Caco-2 (cell line): ENCODE measurements at regions not wholly inside any gene's neighbourhood (a gene's known extent, or its start where the extent isn't known, plus 50 kb on each side); places are given as distances from the start of the nearest gene placed in this dataset.

ENCODE experiments used
- BruUV-seq: library from RNA; stranded (reverse); fragments of 400-500 nt; replicated peaks from 2 replicates; lab custom pipeline; 2021; lab: Mats Ljungman, UMichigan
- CTCF ChIA-PET: fragments of 300-600 bp; sonication (Branson Sonifier 250); formaldehyde crosslinking; loops from one replicate; lab custom pipeline; 2022; ENCODE audit warnings: antibody characterized with exemption; lab: Charles Lee
- POLR2A ChIA-PET: fragments of 300-600 bp; sonication (Branson Sonifier 250); formaldehyde crosslinking; loops from one replicate; lab custom pipeline; 2022; ENCODE audit warnings: antibody characterized with exemption; lab: Charles Lee
- DNase-seq, 2 experiments: peaks; one replicate each; pipeline versions ENCODE4 v3.0.0 to v3.0.0-alpha.2; 2020 to 2022
- H3K27me3 ChIP-seq: replicated peaks from 2 replicates; pipeline ENCODE4 v1.6.0; 2011; ENCODE audit warnings: low read length; ENCODE audit not compliant: control insufficient read depth, insufficient read depth
- H3K36me3 ChIP-seq: 2 replicates; pipeline ENCODE4 v1.5.1; 2011; ENCODE audit warnings: low read length; ENCODE audit not compliant: control insufficient read depth, insufficient read depth
- H3K4me1 ChIP-seq: fragments of 250-450 bp; sonication (Bioruptor Pico); 2 replicates; pipeline ENCODE4 v1.5.1; 2020; ENCODE audit warnings: mild to moderate bottlenecking
- H3K4me3 ChIP-seq: 2 replicates; pipeline ENCODE4 v1.5.1; 2011; ENCODE audit warnings: low read depth, mild to moderate bottlenecking, control low read depth, low read length
- H3K9me3 ChIP-seq: fragments of 250-450 bp; sonication (Bioruptor Pico); 2 replicates; pipeline ENCODE4 v1.5.1; 2020; ENCODE audit warnings: mild to moderate bottlenecking, moderate library complexity
- H3K27ac Mint-ChIP-seq: one replicate; pipeline ENCODE4 v1.8.0; 2022; ENCODE audit warnings: mixed read lengths; ENCODE audit not compliant: unreplicated experiment
- H3K27me3 Mint-ChIP-seq: one replicate; pipeline ENCODE4 v1.8.0; 2022; ENCODE audit warnings: mixed read lengths; ENCODE audit not compliant: insufficient read depth, unreplicated experiment
- H3K36me3 Mint-ChIP-seq: one replicate; pipeline ENCODE4 v1.8.0; 2022; ENCODE audit warnings: mild to moderate bottlenecking, mixed read lengths; ENCODE audit not compliant: insufficient read depth, unreplicated experiment
- H3K4me1 Mint-ChIP-seq: one replicate; pipeline ENCODE4 v1.8.0; 2022; ENCODE audit warnings: low read depth, mixed read lengths; ENCODE audit not compliant: unreplicated experiment
- H3K4me3 Mint-ChIP-seq: one replicate; pipeline ENCODE4 v1.8.0; 2022; ENCODE audit warnings: mild to moderate bottlenecking, moderate library complexity, mixed read lengths; ENCODE audit not compliant: unreplicated experiment
- H3K9me3 Mint-ChIP-seq: one replicate; pipeline ENCODE4 v1.8.0; 2022; ENCODE audit warnings: mixed read lengths; ENCODE audit not compliant: unreplicated experiment
- CTCF ChIP-seq, 2 experiments: fragments of 200-600 bp in 1 of 2; IDR thresholded peaks; 1 replicate in 1 of 2; 2 replicates in 1 of 2; pipeline versions ENCODE4 v1.5.1 to v1.8.0; 2011 to 2022; ENCODE audit warnings: antibody characterized with exemption in 1 of 2, control low read depth in 1 of 2, inconsistent platforms in 1 of 2, low read depth in 1 of 2, low read length in 1 of 2, mild to moderate bottlenecking in 1 of 2, moderate library complexity in 1 of 2; ENCODE audit not compliant: insufficient read depth in 1 of 2, severe bottlenecking in 1 of 2, unreplicated experiment in 1 of 2
- intact Hi-C: fragments of 100-400 bp; cut with micrococcal nuclease; formaldehyde crosslinking; loops from one replicate; pipeline ENCODE4 v1.10.0; 2022; ENCODE audit not compliant: unreplicated experiment

DNA sequence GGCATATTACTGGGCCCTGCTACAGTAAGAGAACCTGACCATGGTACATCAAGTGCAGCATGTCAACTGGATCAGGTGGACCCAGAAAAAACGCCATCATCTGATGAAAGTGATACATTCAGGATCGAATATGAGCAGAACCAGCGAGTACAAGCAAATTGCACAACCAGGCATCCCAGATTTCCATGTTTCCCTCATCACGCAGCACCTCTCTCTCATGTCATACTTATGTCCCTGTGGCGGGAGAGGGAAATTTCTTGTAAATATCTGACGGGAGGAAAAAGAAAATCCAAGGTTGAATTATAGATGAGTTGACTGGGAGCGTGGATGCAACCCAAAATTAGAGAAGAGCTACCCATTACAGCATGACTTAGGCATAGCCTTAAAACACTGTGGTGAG lies 608.5 kb upstream of the FAT1 start:
- H3K27me3 ChIP-seq = no peaks in the 10 kb centered on the region
- no peaks in the 10 kb centered on the region for H3K4me1 ChIP-seq
- no TSS peak for BruUV-seq
- intact Hi-C loops = no loop called here
- CTCF ChIA-PET = no interaction called here
- no peaks in the 10 kb centered on the region for H3K9me3 ChIP-seq
- Mint-ChIP-seq H3K4me1 (no peaks in the 10 kb centered on the region), H3K27ac (no peak overlapping the region), H3K36me3 (no peaks in the 10 kb centered on the region), H3K27me3 (peaks cover 3% of the 10 kb centered on the region), H3K4me3 (no peak overlapping the region), H3K9me3 (no peaks in the 10 kb centered on the region)
- no peak for DNase-seq
- POLR2A ChIA-PET = no interaction called here
- no peak overlapping the region for H3K4me3 ChIP-seq
- no peak for TF ChIP-seq CTCF (IDR thresholded peaks at IDR 0.05; ENCODE audit: insufficient read depth in 1 of 2, low read depth in 1 of 2, low read length in 1 of 2, severe bottlenecking in 1 of 2, unreplicated experiment in 1 of 2)
- no peaks in the 10 kb centered on the region for H3K36me3 ChIP-seq

DNA sequence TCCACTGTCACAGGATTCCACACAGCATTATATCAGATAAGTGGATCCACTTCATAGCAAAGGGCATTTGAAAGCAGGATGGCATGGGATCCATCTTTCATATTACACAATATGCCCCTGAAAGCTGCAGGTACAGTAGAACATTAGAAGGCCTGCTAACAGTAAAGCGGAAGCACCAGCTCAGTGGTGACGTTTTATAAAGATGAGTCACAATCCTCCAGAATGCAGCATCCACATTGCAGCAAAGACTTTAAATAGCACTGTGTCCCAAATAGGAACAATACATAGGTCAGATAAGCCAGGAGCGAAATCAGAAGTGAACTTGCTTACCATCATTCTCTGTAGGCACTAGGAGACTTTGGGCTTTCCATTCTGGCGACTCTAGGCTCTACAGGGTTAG lies 609.5 kb upstream of the FAT1 start:
- Histone ChIP-seq H3K36me3 (no peaks in the 10 kb centered on the region), H3K27me3 (no peaks in the 10 kb centered on the region), H3K4me1 (no peaks in the 10 kb centered on the region), H3K9me3 (no peaks in the 10 kb centered on the region), H3K4me3 (no peak overlapping the region)
- ChIA-PET POLR2A (no interaction called here), CTCF (no interaction called here)
- Mint-ChIP-seq H3K36me3 (no peaks in the 10 kb centered on the region), H3K4me1 (no peaks in the 10 kb centered on the region), H3K27me3 (peaks cover 3% of the 10 kb centered on the region), H3K27ac (no peak overlapping the region), H3K4me3 (no peak overlapping the region), H3K9me3 (no peaks in the 10 kb centered on the region)
- DNase-seq = no peak
- no peak for TF ChIP-seq CTCF (IDR thresholded peaks at IDR 0.05; ENCODE audit: insufficient read depth in 1 of 2, low read depth in 1 of 2, low read length in 1 of 2, severe bottlenecking in 1 of 2, unreplicated experiment in 1 of 2)
- intact Hi-C loops = no loop called here
- no TSS peak for BruUV-seq

DNA sequence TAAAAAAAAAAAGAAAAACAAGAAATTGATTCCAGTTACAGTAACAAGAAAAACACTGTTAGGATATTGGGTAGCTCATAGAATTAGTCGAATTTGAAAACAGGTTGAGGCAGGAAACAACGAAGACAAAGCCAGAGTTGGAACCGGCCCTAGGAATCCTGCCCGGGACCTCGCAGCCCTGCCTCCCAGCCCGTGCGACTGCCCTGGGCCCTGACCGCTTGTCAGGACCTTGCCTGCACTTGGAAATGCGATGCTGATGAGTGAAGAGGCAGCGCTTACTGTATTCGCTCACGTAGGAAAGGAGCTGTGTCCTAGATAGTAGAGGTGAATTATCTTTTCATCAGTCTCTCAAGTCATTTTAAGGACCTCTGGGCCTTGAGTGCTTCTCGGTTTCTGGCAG lies 611.7 kb upstream of the FAT1 start:
- H3K36me3 ChIP-seq = no peaks in the 10 kb centered on the region
- Mint-ChIP-seq H3K36me3 (no peaks in the 10 kb centered on the region), H3K9me3 (no peaks in the 10 kb centered on the region), H3K4me3 (no peak overlapping the region), H3K27ac (no peak overlapping the region), H3K27me3 (no peaks in the 10 kb centered on the region), H3K4me1 (no peaks in the 10 kb centered on the region)
- intact Hi-C loops = no loop called here
- no peak for DNase-seq
- BruUV-seq = no TSS peak
- H3K4me3 ChIP-seq = no peak overlapping the region
- no peaks in the 10 kb centered on the region for H3K4me1 ChIP-seq
- POLR2A ChIA-PET = no interaction called here
- H3K9me3 ChIP-seq = no peaks in the 10 kb centered on the region
- CTCF ChIA-PET = no interaction called here
- no peaks in the 10 kb centered on the region for H3K27me3 ChIP-seq
- no peak for TF ChIP-seq CTCF (IDR thresholded peaks at IDR 0.05; ENCODE audit: insufficient read depth in 1 of 2, low read depth in 1 of 2, low read length in 1 of 2, severe bottlenecking in 1 of 2, unreplicated experiment in 1 of 2)
